DMS114 treated with DMSO at 0.1 percent for 48 hours (cell line): ENCODE measurements at regions not wholly inside any gene's neighbourhood (a gene's known extent, or its start where the extent isn't known, plus 50 kb on each side); places are given as distances from the start of the nearest gene placed in this dataset.
"Not testable (repeated sequence)": the region's sequence is repeated elsewhere in the genome, so short reads cannot be mapped to it uniquely, and the experiment has no call there.

ENCODE experiments used
- DNase-seq: peaks from one replicate; lab custom pipeline; 2025; ENCODE audit not compliant: unreplicated experiment; lab: John Stamatoyannopoulos, UW

GRCh38 chr20:55540013-55540412 is 465.3 kb downstream of the CBLN4 start:
- DNase-seq: no peak

- DNase-seq: no peak
Measured at GRCh38 chr20:55538261-55538908, 466.9 kb downstream of the CBLN4 start.

- no peak for DNase-seq
Measured at GRCh38 chr20:55535366-55535765, 470.0 kb downstream of the CBLN4 start.

GRCh38 chr20:55533632-55534031 is 471.7 kb downstream of the CBLN4 start:
- DNase-seq: no peak

GRCh38 chr20:55530763-55531162 is 474.6 kb downstream of the CBLN4 start:
- no peak for DNase-seq

GRCh38 chr20:55528482-55528881 is 476.8 kb downstream of the CBLN4 start:
- DNase-seq: no peak

- no peak for DNase-seq
Measured at GRCh38 chr20:55522296-55522815, 483.0 kb downstream of the CBLN4 start.

- not testable (repeated sequence) for DNase-seq
Measured at GRCh38 chr20:55517584-55517983, 487.7 kb downstream of the CBLN4 start.

- DNase-seq: no peak
Measured at GRCh38 chr20:55515832-55516231, 489.5 kb downstream of the CBLN4 start.

- DNase-seq: no peak
Measured at GRCh38 chr20:55514531-55514930, 490.8 kb downstream of the CBLN4 start.

- no peak for DNase-seq
Measured at GRCh38 chr20:55513954-55514353, 491.4 kb downstream of the CBLN4 start.

- no peak for DNase-seq
Measured at GRCh38 chr20:55500130-55500529, 505.2 kb downstream of the CBLN4 start.

- DNase-seq: no peak
Measured at GRCh38 chr20:55488593-55488992, 516.7 kb downstream of the CBLN4 start.

- DNase-seq: no peak
Measured at GRCh38 chr20:55478724-55479450, 526.4 kb downstream of the CBLN4 start.

GRCh38 chr20:55472704-55473103 is 532.6 kb downstream of the CBLN4 start:
- no peak for DNase-seq

GRCh38 chr20:55471052-55472006 is 534.0 kb downstream of the CBLN4 start:
- no peak for DNase-seq

- no peak for DNase-seq
Measured at GRCh38 chr20:55469074-55469473, 536.2 kb downstream of the CBLN4 start.

- DNase-seq: no peak
Measured at GRCh38 chr20:55461519-55461918, 543.8 kb downstream of the CBLN4 start.

- no peak for DNase-seq
Measured at GRCh38 chr20:55456316-55456940, 548.9 kb downstream of the CBLN4 start.

GRCh38 chr20:55449091-55449490 is 556.2 kb downstream of the CBLN4 start:
- DNase-seq: no peak

GRCh38 chr20:55446301-55446700 is 559.0 kb downstream of the CBLN4 start:
- DNase-seq: no peak
